ENCODE measurements at regions not wholly inside any gene's neighbourhood (a gene's known extent, or its start where the extent isn't known, plus 50 kb on each side); places are given as distances from the start of the nearest gene placed in this dataset.

DNA sequence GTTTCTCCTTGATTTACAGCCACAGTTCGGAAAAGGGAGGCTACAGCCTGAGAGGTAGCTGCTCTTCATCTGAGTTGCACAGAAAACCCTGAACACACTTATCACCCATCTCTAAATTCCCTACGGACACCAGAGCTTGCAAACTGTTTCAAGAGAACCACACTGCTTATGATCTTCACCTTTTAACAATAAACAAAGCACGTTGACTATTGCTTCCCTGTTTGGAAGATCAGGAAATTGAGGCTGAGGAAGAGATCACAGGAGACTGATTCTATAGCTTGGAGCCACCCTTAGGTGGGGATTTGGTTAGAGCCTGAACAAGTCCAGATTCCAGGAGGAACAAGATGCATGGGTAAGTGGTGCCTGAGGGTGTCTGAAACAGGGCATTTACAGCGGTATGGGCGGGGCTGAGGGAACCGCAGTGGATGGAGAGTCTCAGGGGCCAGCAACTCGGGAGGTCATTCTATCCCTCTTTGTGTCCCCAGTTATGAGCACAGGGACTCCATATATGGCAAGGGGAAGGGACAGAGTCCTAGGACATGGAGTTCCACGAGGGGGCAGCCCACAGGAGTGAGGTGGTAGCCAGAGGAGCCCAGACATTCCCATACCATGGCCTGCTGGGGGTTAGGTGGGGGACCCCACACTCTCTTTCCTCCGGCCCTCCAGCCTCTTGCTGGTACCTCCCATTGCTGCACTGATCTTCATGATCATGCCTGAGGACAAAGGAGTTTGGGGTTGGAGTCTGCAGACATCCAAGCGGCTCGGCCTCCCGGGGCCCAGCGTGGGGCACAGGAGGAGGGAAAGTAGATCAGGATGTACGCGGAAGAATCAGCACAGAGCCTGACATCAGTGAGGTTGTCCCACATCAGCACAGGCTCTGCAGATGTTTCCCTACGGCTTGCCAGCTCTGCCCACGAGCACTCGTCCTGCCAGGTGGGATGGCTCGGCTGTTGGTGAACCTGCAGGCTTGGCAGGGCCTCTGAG is 162.3 kb upstream of the ZNF536 start:
- TF ChIP-seq, protein P1, sequence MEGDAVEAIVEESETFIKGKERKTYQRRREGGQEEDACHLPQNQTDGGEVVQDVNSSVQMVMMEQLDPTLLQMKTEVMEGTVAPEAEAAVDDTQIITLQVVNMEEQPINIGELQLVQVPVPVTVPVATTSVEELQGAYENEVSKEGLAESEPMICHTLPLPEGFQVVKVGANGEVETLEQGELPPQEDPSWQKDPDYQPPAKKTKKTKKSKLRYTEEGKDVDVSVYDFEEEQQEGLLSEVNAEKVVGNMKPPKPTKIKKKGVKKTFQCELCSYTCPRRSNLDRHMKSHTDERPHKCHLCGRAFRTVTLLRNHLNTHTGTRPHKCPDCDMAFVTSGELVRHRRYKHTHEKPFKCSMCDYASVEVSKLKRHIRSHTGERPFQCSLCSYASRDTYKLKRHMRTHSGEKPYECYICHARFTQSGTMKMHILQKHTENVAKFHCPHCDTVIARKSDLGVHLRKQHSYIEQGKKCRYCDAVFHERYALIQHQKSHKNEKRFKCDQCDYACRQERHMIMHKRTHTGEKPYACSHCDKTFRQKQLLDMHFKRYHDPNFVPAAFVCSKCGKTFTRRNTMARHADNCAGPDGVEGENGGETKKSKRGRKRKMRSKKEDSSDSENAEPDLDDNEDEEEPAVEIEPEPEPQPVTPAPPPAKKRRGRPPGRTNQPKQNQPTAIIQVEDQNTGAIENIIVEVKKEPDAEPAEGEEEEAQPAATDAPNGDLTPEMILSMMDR (IDR thresholded peaks at IDR 0.05; ENCODE audit: borderline replicate concordance, control extremely low read depth, extremely low read depth, insufficient read depth, missing control alignments), result no peak
- in situ Hi-C loops (cut with MboI; ENCODE audit: low sequenced_read_pairs, unreplicated experiment), result no loop called here
- no peak for DNase-seq (ENCODE audit: low spot score)

DNA sequence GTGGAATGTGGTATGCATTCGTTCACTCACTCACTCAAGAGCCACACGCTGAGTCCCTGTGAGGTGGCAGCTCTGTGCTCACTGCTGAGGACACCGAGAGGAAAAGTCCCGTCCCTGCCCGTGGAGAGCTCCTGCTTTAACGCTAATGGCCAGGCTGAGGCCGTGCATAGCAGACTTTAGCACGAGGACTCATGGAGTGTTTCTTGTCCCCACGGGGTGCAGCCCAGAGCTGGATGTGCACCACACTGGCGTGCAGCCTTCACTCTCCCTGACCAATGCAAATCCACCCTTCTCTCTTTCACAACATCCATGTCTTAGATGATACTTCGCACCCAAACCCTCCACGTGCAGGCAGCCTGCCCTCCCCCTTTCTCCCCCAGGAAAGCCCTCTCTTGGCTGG is 159.6 kb upstream of the ZNF536 start:
- TF ChIP-seq, protein P1 (IDR thresholded peaks at IDR 0.05; ENCODE audit: borderline replicate concordance, control extremely low read depth, extremely low read depth, insufficient read depth, missing control alignments), result no peak
- in situ Hi-C loops (cut with MboI; ENCODE audit: low sequenced_read_pairs, unreplicated experiment), result no loop called here
- no peak for DNase-seq (ENCODE audit: low spot score)

DNA sequence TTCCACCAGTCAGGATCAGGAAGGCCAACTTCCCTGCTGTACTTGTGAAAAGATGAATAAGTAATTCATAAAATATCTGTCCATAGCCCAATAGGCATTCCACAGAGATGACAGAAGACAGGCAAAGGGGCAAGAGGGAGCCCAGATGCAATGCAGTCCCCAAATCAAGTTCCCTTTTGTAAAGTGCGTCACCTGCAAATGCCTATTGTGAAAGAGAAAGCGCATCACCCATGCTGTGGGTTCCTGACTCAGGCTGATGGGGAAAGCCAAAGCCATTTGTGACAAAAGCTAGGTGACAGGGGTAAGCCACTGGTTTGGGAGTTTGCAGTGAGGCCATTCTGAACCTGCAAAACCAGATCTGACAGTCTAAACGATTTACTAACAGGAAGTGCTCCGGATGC is 157.5 kb upstream of the ZNF536 start:
- DNase-seq (ENCODE audit: low spot score), result no peak
- in situ Hi-C loops (cut with MboI; ENCODE audit: low sequenced_read_pairs, unreplicated experiment), result no loop called here
- TF ChIP-seq, protein P1 (IDR thresholded peaks at IDR 0.05; ENCODE audit: borderline replicate concordance, control extremely low read depth, extremely low read depth, insufficient read depth, missing control alignments), result no peak

DNA sequence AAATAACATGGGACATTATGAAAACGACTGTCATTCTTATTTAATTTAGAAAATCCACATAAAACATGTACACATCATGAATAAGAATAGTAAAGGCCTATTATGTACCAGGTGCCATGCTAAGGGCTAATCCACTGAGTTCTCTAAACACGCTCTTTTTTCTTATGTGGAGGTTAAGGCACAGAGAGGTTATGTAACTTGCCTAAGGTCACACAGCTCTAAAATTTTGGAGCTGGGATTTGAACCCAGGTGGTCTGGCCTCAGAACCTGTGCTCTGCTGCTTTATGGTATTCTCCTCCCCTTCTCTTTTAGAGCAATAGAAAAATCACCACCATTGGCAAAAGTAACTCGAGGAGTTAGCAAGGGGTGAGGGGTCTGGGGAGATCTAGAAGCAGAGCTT is 156.9 kb upstream of the ZNF536 start:
- in situ Hi-C loops (cut with MboI; ENCODE audit: low sequenced_read_pairs, unreplicated experiment), result no loop called here
- no peak for DNase-seq (ENCODE audit: low spot score)
- TF ChIP-seq, protein P1 (IDR thresholded peaks at IDR 0.05; ENCODE audit: borderline replicate concordance, control extremely low read depth, extremely low read depth, insufficient read depth, missing control alignments), result no peak

DNA sequence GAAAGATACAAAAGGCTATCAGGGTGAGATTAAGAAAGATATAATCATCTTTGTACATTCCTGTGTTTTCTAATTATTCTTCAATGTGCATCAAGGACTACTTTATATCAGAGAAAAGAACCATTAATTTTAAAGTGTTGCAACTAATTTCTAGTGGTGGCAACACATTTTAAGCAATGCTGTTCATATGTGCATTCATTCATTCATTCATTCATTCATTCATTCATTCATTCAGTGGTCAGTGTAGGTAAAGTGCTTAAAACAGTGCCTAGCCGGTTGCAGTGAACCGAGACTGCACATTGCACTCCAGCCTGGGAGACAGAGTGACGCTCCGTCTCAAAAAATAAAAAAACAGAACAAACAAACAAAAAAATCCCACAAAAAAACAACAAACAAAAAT is 155.7 kb upstream of the ZNF536 start:
- no peak for DNase-seq (ENCODE audit: low spot score)
- TF ChIP-seq, protein P1 (IDR thresholded peaks at IDR 0.05; ENCODE audit: borderline replicate concordance, control extremely low read depth, extremely low read depth, insufficient read depth, missing control alignments), result no peak
- in situ Hi-C loops (cut with MboI; ENCODE audit: low sequenced_read_pairs, unreplicated experiment), result no loop called here

DNA sequence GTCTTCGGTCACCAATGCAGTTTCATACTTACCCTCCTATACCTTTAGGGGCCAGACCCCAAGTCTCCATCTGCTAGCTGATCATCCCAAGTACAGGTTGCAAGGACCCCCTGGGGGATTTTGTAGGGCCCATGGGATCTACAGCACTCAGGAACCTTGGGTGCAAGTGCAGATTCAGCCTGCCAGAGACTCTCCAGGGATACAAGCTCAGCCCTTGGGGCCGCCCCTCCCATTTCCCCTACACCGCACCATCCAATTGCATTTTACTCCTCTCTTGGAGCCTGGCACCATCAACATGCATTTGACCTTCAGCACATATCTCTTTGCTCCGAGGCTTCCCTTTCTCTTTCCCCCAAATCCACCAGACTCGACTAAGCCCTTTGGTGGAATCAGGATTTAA is 154.7 kb upstream of the ZNF536 start:
- no peak for DNase-seq (ENCODE audit: low spot score)
- in situ Hi-C loops (cut with MboI; ENCODE audit: low sequenced_read_pairs, unreplicated experiment), result no loop called here
- TF ChIP-seq, protein P1 (IDR thresholded peaks at IDR 0.05; ENCODE audit: borderline replicate concordance, control extremely low read depth, extremely low read depth, insufficient read depth, missing control alignments), result no peak
